HG03045 (cell line): ENCODE measurements at regions not wholly inside any gene's neighbourhood (a gene's known extent, or its start where the extent isn't known, plus 50 kb on each side); places are given as distances from the start of the nearest gene placed in this dataset.

Source experiments
- ATAC-seq: cut with Tn5 transposase; IDR thresholded peaks from one replicate; pipeline ENCODE4 v1.9.1; 2021; ENCODE audit warnings: mild to moderate bottlenecking, moderate library complexity; ENCODE audit not compliant: unreplicated experiment

- no peak for ATAC-seq
Measured at GRCh38 chr1:4033713-4034112, 133.6 kb upstream of the C1orf174 start.

GRCh38 chr1:4034318-4034887 is 134.3 kb upstream of the C1orf174 start:
- ATAC-seq = no peak

GRCh38 chr1:4044967-4045366 is 144.9 kb upstream of the C1orf174 start:
- no peak for ATAC-seq

- ATAC-seq = no peak
Measured at GRCh38 chr1:4045397-4046010, 145.4 kb upstream of the C1orf174 start.

- no peak for ATAC-seq
Measured at GRCh38 chr1:4046836-4047461, 146.9 kb upstream of the C1orf174 start.

- no peak for ATAC-seq
Measured at GRCh38 chr1:4047666-4048065, 147.6 kb upstream of the C1orf174 start.

- no peak for ATAC-seq
Measured at GRCh38 chr1:4048076-4048475, 148.0 kb upstream of the C1orf174 start.

GRCh38 chr1:4048921-4049320 is 148.8 kb upstream of the C1orf174 start:
- no peak for ATAC-seq

GRCh38 chr1:4050998-4051397 is 150.9 kb upstream of the C1orf174 start:
- no peak for ATAC-seq

GRCh38 chr1:4052657-4053056 is 152.6 kb upstream of the C1orf174 start:
- ATAC-seq = no peak

GRCh38 chr1:4053160-4053748 is 153.2 kb upstream of the C1orf174 start:
- ATAC-seq = no peak

- no peak for ATAC-seq
Measured at GRCh38 chr1:4053774-4054173, 153.7 kb upstream of the C1orf174 start.

- ATAC-seq = no peak
Measured at GRCh38 chr1:4055294-4055967, 155.4 kb upstream of the C1orf174 start.

- no peak for ATAC-seq
Measured at GRCh38 chr1:4056422-4056821, 156.3 kb upstream of the C1orf174 start.

- no peak for ATAC-seq
Measured at GRCh38 chr1:4056989-4057388, 156.9 kb upstream of the C1orf174 start.

GRCh38 chr1:4057603-4058002 is 157.5 kb upstream of the C1orf174 start:
- ATAC-seq = no peak

GRCh38 chr1:4058122-4058521 is 158.1 kb upstream of the C1orf174 start:
- ATAC-seq = no peak

- ATAC-seq = no peak
Measured at GRCh38 chr1:4058706-4059105, 158.6 kb upstream of the C1orf174 start.

- ATAC-seq = no peak
Measured at GRCh38 chr1:4059270-4059669, 159.2 kb upstream of the C1orf174 start.

GRCh38 chr1:4060850-4061249 is 160.8 kb upstream of the C1orf174 start:
- ATAC-seq = no peak

- no peak for ATAC-seq
Measured at GRCh38 chr1:4061521-4062031, 161.5 kb upstream of the C1orf174 start.
